GM23338 (cell line): ENCODE measurements at regions not wholly inside any gene's neighbourhood (a gene's known extent, or its start where the extent isn't known, plus 50 kb on each side); places are given as distances from the start of the nearest gene placed in this dataset.

ENCODE experiments used
- ATAC-seq: fragments of 200-7000 bp; cut with Tn5 transposase; 3 replicates; pipeline ENCODE4 v1.9.1; 2020
- DNase-seq: peaks from one replicate; pipeline ENCODE4 v3.0.0-alpha.2; 2015; ENCODE audit warnings: low spot score
- H2AFZ ChIP-seq: fragments of 200-600 bp; sonication (generic); 2 replicates; pipeline ENCODE4 v1.8.0; 2016; ENCODE audit warnings: antibody characterized with exemption, mild to moderate bottlenecking, moderate library complexity
- H3F3A ChIP-seq: fragments of 200-600 bp; sonication (generic); replicated peaks from 2 replicates; pipeline ENCODE4 v1.8.0; 2017; ENCODE audit warnings: antibody characterized with exemption, mixed run types, low read depth
- H3K27ac ChIP-seq: fragments of 200-600 bp; sonication (generic); 2 replicates; pipeline ENCODE4 v1.6.1; 2016; ENCODE audit warnings: low read depth
- H3K27me3 ChIP-seq: fragments of 200-600 bp; sonication (generic); 2 replicates; pipeline ENCODE4 v1.8.0; 2016; ENCODE audit warnings: mild to moderate bottlenecking, mixed run types, moderate library complexity; ENCODE audit not compliant: insufficient read depth
- H3K36me3 ChIP-seq: fragments of 200-600 bp; sonication (generic); 2 replicates; pipeline ENCODE4 v1.8.0; 2016; ENCODE audit warnings: mild to moderate bottlenecking; ENCODE audit not compliant: insufficient read depth
- H3K4me1 ChIP-seq: fragments of 200-600 bp; sonication (generic); 2 replicates; pipeline ENCODE4 v1.8.0; 2016; ENCODE audit warnings: mild to moderate bottlenecking, moderate library complexity; ENCODE audit not compliant: insufficient read depth
- H3K4me2 ChIP-seq: fragments of 200-600 bp; sonication (generic); 2 replicates; pipeline ENCODE4 v1.7.1; 2017; ENCODE audit warnings: mixed run types
- H3K4me3 ChIP-seq: fragments of 200-600 bp; sonication (generic); 2 replicates; pipeline ENCODE4 v1.6.1; 2016; ENCODE audit warnings: mixed run types
- H3K79me2 ChIP-seq: fragments of 200-600 bp; sonication (generic); replicated peaks from 2 replicates; pipeline ENCODE4 v1.8.0; 2017; ENCODE audit warnings: mild to moderate bottlenecking; ENCODE audit not compliant: insufficient read depth
- H3K9me2 ChIP-seq: fragments of 200-600 bp; sonication (generic); 2 replicates; pipeline ENCODE4 v1.8.0; 2017; ENCODE audit not compliant: insufficient read depth
- H4K20me1 ChIP-seq: fragments of 200-600 bp; sonication (generic); replicated peaks from 2 replicates; pipeline ENCODE4 v1.8.0; 2017; ENCODE audit warnings: mild to moderate bottlenecking; ENCODE audit not compliant: insufficient read depth
- H3K27ac Mint-ChIP-seq: 2 replicates; pipeline ENCODE4 v1.8.0; 2020; ENCODE audit warnings: inconsistent platforms, mild to moderate bottlenecking, moderate library complexity, mixed read lengths
- H3K27me3 Mint-ChIP-seq: 3 replicates; pipeline ENCODE4 v1.8.0; 2022; ENCODE audit warnings: low read depth, mild to moderate bottlenecking, moderate library complexity, mixed read lengths, inconsistent platforms; ENCODE audit not compliant: insufficient read depth, poor library complexity
- H3K36me3 Mint-ChIP-seq: 3 replicates; pipeline ENCODE4 v1.8.0; 2021; ENCODE audit warnings: low read depth, mild to moderate bottlenecking, inconsistent platforms, moderate library complexity, mixed read lengths
- H3K4me1 Mint-ChIP-seq: 3 replicates; pipeline ENCODE4 v1.8.0; 2020; ENCODE audit warnings: mild to moderate bottlenecking, inconsistent platforms, mixed read lengths
- H3K4me3 Mint-ChIP-seq: 3 replicates; pipeline ENCODE4 v1.8.0; 2021; ENCODE audit warnings: moderate library complexity, mild to moderate bottlenecking, inconsistent platforms, mixed read lengths
- H3K9me3 Mint-ChIP-seq: 3 replicates; pipeline ENCODE4 v1.8.0; 2020; ENCODE audit warnings: moderate library complexity, mild to moderate bottlenecking, inconsistent platforms, mixed read lengths
- CREB1 ChIP-seq: fragments of 250-450 bp; sonication (Bioruptor Pico); IDR thresholded peaks from 2 replicates; pipeline ENCODE4 v1.5.0; 2020; ENCODE audit warnings: low read depth, mild to moderate bottlenecking, moderate library complexity
- CTCF ChIP-seq, 2 experiments: fragments of 200-600 bp in 1 of 2; sonication (generic) in 1 of 2; conservative IDR thresholded peaks; 2 replicates each; pipeline versions ENCODE4 v1.5.1 to v1.6.1; 2016 to 2017; ENCODE audit warnings: antibody characterized with exemption in 2 of 2, low read depth in 2 of 2, mild to moderate bottlenecking in 2 of 2, moderate library complexity in 1 of 2
- ETS1 ChIP-seq: IDR thresholded peaks from 2 replicates; pipeline ENCODE4 v1.6.1; 2016; ENCODE audit warnings: antibody characterized with exemption
- EZH2 ChIP-seq: fragments of 200-600 bp; sonication (generic); IDR thresholded peaks from one replicate; pipeline ENCODE4 v1.8.0; 2017; ENCODE audit warnings: antibody characterized with exemption, mild to moderate bottlenecking, low read depth; ENCODE audit not compliant: unreplicated experiment
- EZH2phosphoT487 ChIP-seq: fragments of 200-600 bp; sonication (generic); IDR thresholded peaks from one replicate; pipeline ENCODE4 v1.8.1; 2018; ENCODE audit warnings: antibody characterized with exemption; ENCODE audit not compliant: unreplicated experiment
- JUNB ChIP-seq: IDR thresholded peaks from one replicate; pipeline ENCODE4 v1.6.1; 2016; ENCODE audit warnings: antibody characterized with exemption; ENCODE audit not compliant: unreplicated experiment
- NANOG ChIP-seq: IDR thresholded peaks from 2 replicates; pipeline ENCODE4 v1.6.1; 2016; ENCODE audit warnings: antibody characterized with exemption, borderline replicate concordance
- POLR2AphosphoS5 ChIP-seq: IDR thresholded peaks from 2 replicates; pipeline ENCODE4 v1.6.1; 2016; ENCODE audit warnings: antibody characterized with exemption, low read depth
- STAT1 ChIP-seq: IDR thresholded peaks from one replicate; pipeline ENCODE4 v1.6.1; 2016; ENCODE audit warnings: antibody characterized with exemption; ENCODE audit not compliant: unreplicated experiment
- ZNF114 ChIP-seq: fragments of 250-450 bp; sonication (Bioruptor Pico); IDR thresholded peaks from 2 replicates; pipeline ENCODE4 v1.5.0; 2020; ENCODE audit warnings: mild to moderate bottlenecking, moderate library complexity
- ZNF331 ChIP-seq: fragments of 250-450 bp; sonication (Bioruptor Pico); IDR thresholded peaks from 2 replicates; pipeline ENCODE4 v1.5.0; 2020; ENCODE audit warnings: low read depth, mild to moderate bottlenecking, moderate library complexity
- ZNF462 ChIP-seq: fragments of 250-450 bp; sonication (Bioruptor Pico); IDR thresholded peaks from 2 replicates; pipeline ENCODE4 v1.5.0; 2020; ENCODE audit warnings: mild to moderate bottlenecking, moderate library complexity

GRCh38 chr3:190733591-190734146 lies 128.8 kb downstream of the GMNC start (continued):
- TF ChIP-seq ZNF462 (no peak), STAT1 (no peak), ZNF331 (no peak), NANOG (no peak), POLR2AphosphoS5 (no peak), ETS1 (no peak), EZH2 (no peak)

- no peak overlapping the region for H3K27ac ChIP-seq
- no peaks in the 10 kb centered on the region for H3K9me3 Mint-ChIP-seq
- H3K79me2 ChIP-seq: no peaks in the 10 kb centered on the region
- H3K27me3 Mint-ChIP-seq: no peaks in the 10 kb centered on the region
- H3K27me3 ChIP-seq: no peaks in the 10 kb centered on the region
- H3K36me3 ChIP-seq: no peaks in the 10 kb centered on the region
- no peaks in the 10 kb centered on the region for H3K4me1 ChIP-seq
- H3K4me1 Mint-ChIP-seq: peaks cover 9% of the 10 kb centered on the region
- no peaks in the 10 kb centered on the region for H4K20me1 ChIP-seq
- no peak overlapping the region for H3K4me2 ChIP-seq
- DNase-seq (no peak), ATAC-seq (no peak)
- no peaks in the 10 kb centered on the region for H3F3A ChIP-seq
- H3K9me2 ChIP-seq: no peaks in the 10 kb centered on the region
- H3K27ac Mint-ChIP-seq: no peak overlapping the region
- H2AFZ ChIP-seq: no peak overlapping the region
- no peak overlapping the region for H3K4me3 ChIP-seq
- no peak overlapping the region for H3K4me3 Mint-ChIP-seq
- no peaks in the 10 kb centered on the region for H3K36me3 Mint-ChIP-seq
- TF ChIP-seq NANOG: no peak
- no peak for TF ChIP-seq CTCF (conservative IDR thresholded peaks at IDR 0.05; ENCODE audit: low read depth in 2 of 2)
- TF ChIP-seq CREB1: no peak
- no peak for TF ChIP-seq EZH2
- no peak for TF ChIP-seq JUNB
- TF ChIP-seq EZH2phosphoT487: no peak
- no peak for TF ChIP-seq ETS1
- TF ChIP-seq ZNF114 (CRISPR knock-in tag): no peak
- no peak for TF ChIP-seq POLR2AphosphoS5
These were observed 130.9 kb downstream of the GMNC start for GRCh38 chr3:190731596-190731995.
